SK-N-SH treated with all-trans-retinoic acid at 6 μM for 48 hours (cell line): ENCODE measurements at regions not wholly inside any gene's neighbourhood (a gene's known extent, or its start where the extent isn't known, plus 50 kb on each side); places are given as distances from the start of the nearest gene placed in this dataset.

ENCODE experiments used
- ATAC-seq: fragments of 200-7000 bp; cut with Tn5 transposase; 3 replicates; pipeline ENCODE4 v1.9.1; 2020; ENCODE audit warnings: mild to moderate bottlenecking, moderate library complexity
- BACH2 ChIP-seq: fragments of 250-450 bp; sonication (Bioruptor Pico); IDR thresholded peaks from 2 replicates; pipeline ENCODE4 v1.9.0; 2021; ENCODE audit warnings: mild to moderate bottlenecking, borderline replicate concordance
- CREB5 ChIP-seq: fragments of 250-450 bp; sonication (Bioruptor Pico); IDR thresholded peaks from 2 replicates; pipeline ENCODE4 v1.5.1; 2020; ENCODE audit warnings: low read depth, mild to moderate bottlenecking, moderate library complexity
- CSDC2 ChIP-seq: fragments of 250-450 bp; sonication (Bioruptor Pico); IDR thresholded peaks from 2 replicates; pipeline ENCODE4 v1.5.0; 2020; ENCODE audit warnings: mild to moderate bottlenecking, moderate library complexity
- CSRNP3 ChIP-seq: fragments of 250-450 bp; sonication (Bioruptor Pico); IDR thresholded peaks from 2 replicates; pipeline ENCODE4 v1.5.1; 2021; ENCODE audit warnings: mild to moderate bottlenecking, moderate library complexity
- GLIS3 ChIP-seq: fragments of 250-450 bp; sonication (Bioruptor Pico); IDR thresholded peaks from 2 replicates; pipeline ENCODE4 v1.5.0; 2020; ENCODE audit warnings: mild to moderate bottlenecking, moderate library complexity
- ISL1 ChIP-seq: fragments of 250-450 bp; sonication (Bioruptor Pico); IDR thresholded peaks from 2 replicates; pipeline ENCODE4 v2.1.2; 2022; ENCODE audit warnings: mild to moderate bottlenecking, moderate library complexity
- OSR1 ChIP-seq: fragments of 250-450 bp; sonication (Bioruptor Pico); IDR thresholded peaks from 2 replicates; pipeline ENCODE4 v1.8.0; 2022; ENCODE audit warnings: moderate library complexity, mild to moderate bottlenecking, inconsistent platforms
- PATZ1 ChIP-seq: fragments of 250-450 bp; sonication (Bioruptor Pico); IDR thresholded peaks from 2 replicates; pipeline ENCODE4 v1.8.0; 2020; ENCODE audit warnings: mild to moderate bottlenecking, moderate library complexity, borderline replicate concordance
- PPARA ChIP-seq: fragments of 250-450 bp; sonication (Bioruptor Pico); IDR thresholded peaks from 2 replicates; pipeline ENCODE4 v1.5.0; 2020; ENCODE audit warnings: mild to moderate bottlenecking, borderline replicate concordance
- RARB ChIP-seq: fragments of 250-450 bp; sonication (Bioruptor Pico); IDR thresholded peaks from 2 replicates; pipeline ENCODE4 v1.8.0; 2021; ENCODE audit warnings: mild to moderate bottlenecking, moderate library complexity
- SNAI2 ChIP-seq: fragments of 250-450 bp; sonication (Bioruptor Pico); IDR thresholded peaks from 2 replicates; pipeline ENCODE4 v1.5.0; 2020; ENCODE audit warnings: mild to moderate bottlenecking, moderate library complexity
- TCF4 ChIP-seq: fragments of 250-450 bp; sonication (Bioruptor Pico); IDR thresholded peaks from 2 replicates; pipeline ENCODE4 v1.8.0; 2021; ENCODE audit warnings: mild to moderate bottlenecking, moderate library complexity, borderline replicate concordance
- TOX ChIP-seq: fragments of 250-450 bp; sonication (Bioruptor Pico); IDR thresholded peaks from 2 replicates; pipeline ENCODE4 v1.8.0; 2021; ENCODE audit warnings: mild to moderate bottlenecking, moderate library complexity, borderline replicate concordance
- TSHZ2 ChIP-seq: fragments of 250-450 bp; sonication (Bioruptor Pico); IDR thresholded peaks from 2 replicates; pipeline ENCODE4 v1.5.0; 2020; ENCODE audit warnings: mild to moderate bottlenecking, moderate library complexity
- ZC3H10 ChIP-seq: fragments of 250-450 bp; sonication (Bioruptor Pico); IDR thresholded peaks from 2 replicates; pipeline ENCODE4 v1.5.1; 2021; ENCODE audit warnings: mild to moderate bottlenecking, moderate library complexity
- ZFP3 ChIP-seq: fragments of 250-450 bp; sonication (Bioruptor Pico); IDR thresholded peaks from 2 replicates; pipeline ENCODE4 v1.5.0; 2020; ENCODE audit warnings: mild to moderate bottlenecking, moderate library complexity
- ZFP30 ChIP-seq: fragments of 450-650 bp; formaldehyde crosslinking; IDR thresholded peaks from 2 replicates; pipeline ENCODE4 v1.5.0; 2022; ENCODE audit warnings: mild to moderate bottlenecking, moderate library complexity
- ZNF565 ChIP-seq: fragments of 450-650 bp; formaldehyde crosslinking; conservative IDR thresholded peaks from 2 replicates; pipeline ENCODE4 v1.5.0; 2020; ENCODE audit warnings: low read depth, mild to moderate bottlenecking, moderate library complexity
- ZNF70 ChIP-seq: fragments of 450-650 bp; formaldehyde crosslinking; IDR thresholded peaks from 2 replicates; pipeline ENCODE4 v1.5.0; 2020; ENCODE audit warnings: mild to moderate bottlenecking, moderate library complexity
- ZNF8 ChIP-seq: fragments of 450-650 bp; formaldehyde crosslinking; IDR thresholded peaks from 2 replicates; pipeline ENCODE4 v1.5.0; 2020; ENCODE audit warnings: mild to moderate bottlenecking, moderate library complexity
- TF ChIP-seq, protein P1 (sequence below): fragments of 250-450 bp; sonication (Bioruptor Pico); IDR thresholded peaks from 2 replicates; pipeline ENCODE4 v1.8.0; 2021; ENCODE audit warnings: low read depth, mild to moderate bottlenecking, moderate library complexity, borderline replicate concordance

- no peak for TF ChIP-seq CSDC2
- no peak for TF ChIP-seq SNAI2
- TF ChIP-seq TOX, result no peak
- TF ChIP-seq ZFP30 (CRISPR knock-in tag), result no peak
- TF ChIP-seq, protein P1, sequence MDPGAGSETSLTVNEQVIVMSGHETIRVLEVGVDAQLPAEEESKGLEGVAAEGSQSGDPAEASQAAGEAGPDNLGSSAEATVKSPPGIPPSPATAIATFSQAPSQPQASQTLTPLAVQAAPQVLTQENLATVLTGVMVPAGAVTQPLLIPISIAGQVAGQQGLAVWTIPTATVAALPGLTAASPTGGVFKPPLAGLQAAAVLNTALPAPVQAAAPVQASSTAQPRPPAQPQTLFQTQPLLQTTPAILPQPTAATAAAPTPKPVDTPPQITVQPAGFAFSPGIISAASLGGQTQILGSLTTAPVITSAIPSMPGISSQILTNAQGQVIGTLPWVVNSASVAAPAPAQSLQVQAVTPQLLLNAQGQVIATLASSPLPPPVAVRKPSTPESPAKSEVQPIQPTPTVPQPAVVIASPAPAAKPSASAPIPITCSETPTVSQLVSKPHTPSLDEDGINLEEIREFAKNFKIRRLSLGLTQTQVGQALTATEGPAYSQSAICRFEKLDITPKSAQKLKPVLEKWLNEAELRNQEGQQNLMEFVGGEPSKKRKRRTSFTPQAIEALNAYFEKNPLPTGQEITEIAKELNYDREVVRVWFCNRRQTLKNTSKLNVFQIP (CRISPR knock-in tag), result no peak
- no peak for TF ChIP-seq ISL1
- no peak for TF ChIP-seq TCF4 (CRISPR knock-in tag)
- TF ChIP-seq ZNF70 (CRISPR knock-in tag), result no peak
- TF ChIP-seq ZFP3 (CRISPR knock-in tag), result no peak
- TF ChIP-seq OSR1 (CRISPR knock-in tag), result no peak
- TF ChIP-seq CREB5 (CRISPR knock-in tag), result no peak
- no peak for TF ChIP-seq RARB
- TF ChIP-seq PATZ1 (CRISPR knock-in tag), result no peak
- no peak for TF ChIP-seq CSRNP3 (CRISPR knock-in tag)
- TF ChIP-seq ZC3H10 (CRISPR knock-in tag), result no peak
- no peak for TF ChIP-seq ZNF565 (CRISPR knock-in tag)
- TF ChIP-seq BACH2 (CRISPR knock-in tag), result no peak
- no peak for TF ChIP-seq PPARA (CRISPR knock-in tag)
- no peak for TF ChIP-seq TSHZ2 (CRISPR knock-in tag)
- ATAC-seq, result no peak
Observed at GRCh38 chr3:187946981-187947380, 201.7 kb upstream of the BCL6 start.

GRCh38 chr3:187947927-187948682 lies 202.8 kb upstream of the BCL6 start:
- no peak for ATAC-seq
- TF ChIP-seq TSHZ2 (CRISPR knock-in tag) (no peak), BACH2 (CRISPR knock-in tag) (no peak), TOX (no peak), CREB5 (CRISPR knock-in tag) (no peak), GLIS3 (no peak), ZNF8 (CRISPR knock-in tag) (no peak), SNAI2 (no peak), ISL1 (no peak)
